GM21786 (cell line): ENCODE measurements at regions not wholly inside any gene's neighbourhood (a gene's known extent, or its start where the extent isn't known, plus 50 kb on each side); places are given as distances from the start of the nearest gene placed in this dataset.
"Not testable (repeated sequence)": the region's sequence is repeated elsewhere in the genome, so short reads cannot be mapped to it uniquely, and the experiment has no call there.

Experiments
- ATAC-seq: cut with Tn5 transposase; IDR thresholded peaks from one replicate; pipeline ENCODE4 v1.9.1; 2021; ENCODE audit not compliant: unreplicated experiment

DNA sequence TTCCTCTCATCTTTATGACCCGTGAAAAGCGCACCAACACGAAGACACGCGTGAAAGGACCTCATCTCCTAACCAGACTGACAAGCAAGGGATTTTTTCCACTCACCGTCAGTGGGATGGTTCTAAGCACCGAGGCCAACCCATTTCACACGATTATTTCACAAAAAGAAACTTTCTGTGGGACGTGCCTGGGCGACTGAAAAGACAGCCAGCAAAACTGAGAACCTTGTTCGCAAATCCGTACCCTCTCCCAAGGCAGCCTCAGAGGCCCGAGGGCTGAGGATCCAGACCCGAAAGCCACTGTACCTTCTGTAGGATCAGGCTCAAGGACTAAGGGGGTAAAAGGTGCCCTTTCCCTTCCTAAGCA, 84.9 kb upstream of the METTL9 start:
- ATAC-seq: not testable (repeated sequence)

DNA sequence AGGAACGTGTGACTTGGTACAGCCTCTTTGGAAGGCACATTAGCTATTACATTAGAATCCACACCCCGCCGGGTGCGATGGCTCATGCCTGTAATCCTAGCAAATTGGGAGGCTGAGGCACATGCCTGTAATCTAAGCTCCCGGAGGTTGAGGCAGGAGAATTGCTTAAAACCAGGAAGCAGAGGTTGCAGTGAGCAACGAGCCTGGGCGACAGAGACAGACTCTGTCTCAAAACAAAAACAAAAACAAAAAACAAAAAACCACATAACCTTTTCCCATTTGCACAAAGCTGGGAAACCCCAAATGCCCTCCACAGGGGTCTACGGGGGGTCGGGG, 82.7 kb upstream of the METTL9 start:
- not testable (repeated sequence) for ATAC-seq

DNA sequence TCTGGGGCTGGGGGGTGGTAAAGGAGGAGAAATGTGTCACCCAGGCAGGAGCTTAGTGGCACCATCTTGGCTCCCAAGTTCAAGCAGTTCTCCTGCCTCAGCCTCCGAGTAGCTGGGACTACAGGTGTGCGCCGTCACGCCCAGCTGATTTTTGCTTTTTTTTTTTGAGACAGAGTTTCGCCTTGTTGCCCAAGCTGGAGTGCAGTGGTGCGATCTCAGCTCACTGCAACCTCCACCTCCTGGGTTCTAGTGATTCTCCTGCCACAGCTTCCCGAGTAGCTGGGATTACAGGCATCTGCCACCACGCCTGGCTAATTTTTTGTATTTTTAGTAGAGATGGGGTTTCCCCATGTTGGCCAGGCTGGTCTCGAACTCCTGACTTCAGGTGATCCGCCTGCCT, 82.1 kb upstream of the METTL9 start:
- peak; percentile 18 for ATAC-seq

DNA sequence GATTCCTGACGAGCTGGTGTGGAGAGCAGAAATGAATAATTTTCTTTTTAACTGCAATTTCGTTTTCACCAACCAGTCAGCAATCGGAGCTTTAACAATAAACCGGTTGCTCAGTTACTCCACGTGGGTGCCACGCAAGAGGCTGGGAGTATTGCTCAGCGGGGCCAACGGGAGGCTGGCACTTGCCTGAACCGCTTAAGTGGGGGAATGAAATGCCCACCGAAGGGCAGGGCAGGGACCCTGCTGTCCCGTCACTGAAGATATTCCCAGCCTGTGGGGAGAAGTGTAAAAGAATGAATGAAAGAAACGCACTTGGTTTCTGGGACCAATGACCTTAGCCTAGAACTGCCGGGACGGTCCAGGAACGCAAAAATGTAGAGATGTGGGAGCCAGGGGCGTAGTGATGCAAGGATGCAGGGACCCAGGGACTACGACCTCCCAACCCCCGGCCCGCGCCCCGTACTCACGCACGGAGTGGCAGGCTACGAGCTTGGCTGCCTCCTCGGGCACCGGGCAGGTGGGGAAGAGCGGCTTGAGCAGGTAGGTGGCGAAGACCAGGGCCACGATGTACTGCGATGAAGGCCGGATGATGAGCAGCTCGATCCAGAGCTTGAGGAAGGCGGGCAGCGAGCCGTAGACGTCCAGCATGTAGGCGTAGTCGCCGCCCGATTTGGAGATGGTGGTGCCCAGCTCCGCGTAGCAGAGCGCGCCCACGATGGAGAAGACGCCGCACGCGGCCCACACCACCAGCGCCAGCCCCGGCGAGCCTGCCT, 79.8 kb upstream of the METTL9 start:
- ATAC-seq: not testable (repeated sequence)

DNA sequence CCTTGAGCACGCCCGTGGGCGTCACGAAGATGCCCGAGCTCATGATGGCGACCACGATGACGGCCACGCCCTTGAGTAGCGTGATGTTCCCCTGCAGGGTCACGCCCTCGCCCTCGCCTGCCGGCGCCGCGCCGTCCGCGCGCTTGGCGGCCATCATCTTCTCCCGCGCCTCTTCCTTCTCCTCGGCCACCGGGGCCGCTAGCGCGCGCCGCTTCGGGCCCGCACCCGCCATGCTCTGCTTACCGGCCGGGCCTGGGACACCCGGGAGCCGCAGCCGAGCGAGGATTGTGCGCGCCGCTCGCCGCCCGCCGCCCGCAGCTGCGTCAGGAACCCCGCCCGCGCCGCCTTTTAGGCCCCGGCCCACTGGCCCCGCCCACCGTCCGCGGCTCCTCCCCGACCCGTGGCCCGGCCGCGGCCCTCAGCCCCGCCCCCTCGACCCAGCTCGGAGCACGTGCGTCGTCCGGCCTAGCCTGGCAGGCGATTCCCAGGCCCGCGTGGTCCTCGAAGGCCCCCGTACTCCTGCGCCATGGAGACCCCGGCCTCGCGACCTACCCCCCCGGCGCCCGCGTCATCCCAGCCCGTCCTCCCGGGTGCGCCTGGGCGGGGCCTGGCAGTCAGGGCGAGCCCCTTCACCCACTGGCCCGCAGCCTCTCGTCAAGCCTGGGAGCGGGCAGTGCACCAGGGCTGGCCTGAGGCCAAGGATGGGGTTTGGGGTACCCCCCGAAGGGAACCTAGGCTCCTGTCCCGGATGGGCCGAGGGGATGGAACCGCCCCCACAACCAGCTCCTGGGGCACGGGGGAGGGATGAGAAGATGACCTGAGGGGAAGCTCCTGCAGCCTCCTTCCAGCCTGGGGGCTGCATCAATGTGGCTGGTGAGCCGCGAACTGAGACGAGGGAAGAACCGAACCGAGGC, 79.0 kb upstream of the METTL9 start:
- ATAC-seq: peak; percentile 44

DNA sequence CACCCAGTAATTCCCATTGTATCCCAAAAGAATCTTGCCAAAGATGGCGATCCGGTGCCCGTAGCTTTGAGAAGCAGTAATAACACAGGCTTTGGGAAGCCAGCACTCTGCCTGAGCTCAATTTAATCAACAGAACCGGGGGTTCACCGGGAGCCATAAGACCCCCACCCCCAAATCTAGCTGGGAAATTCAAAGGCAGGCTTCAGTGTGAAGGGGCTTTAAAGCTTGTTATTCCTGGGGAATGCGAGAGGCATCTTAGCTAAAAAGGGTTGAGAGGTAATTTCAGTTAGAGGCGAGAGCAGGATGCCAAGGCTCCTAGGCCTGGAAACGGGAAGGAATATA, 78.4 kb upstream of the METTL9 start:
- not testable (repeated sequence) for ATAC-seq

DNA sequence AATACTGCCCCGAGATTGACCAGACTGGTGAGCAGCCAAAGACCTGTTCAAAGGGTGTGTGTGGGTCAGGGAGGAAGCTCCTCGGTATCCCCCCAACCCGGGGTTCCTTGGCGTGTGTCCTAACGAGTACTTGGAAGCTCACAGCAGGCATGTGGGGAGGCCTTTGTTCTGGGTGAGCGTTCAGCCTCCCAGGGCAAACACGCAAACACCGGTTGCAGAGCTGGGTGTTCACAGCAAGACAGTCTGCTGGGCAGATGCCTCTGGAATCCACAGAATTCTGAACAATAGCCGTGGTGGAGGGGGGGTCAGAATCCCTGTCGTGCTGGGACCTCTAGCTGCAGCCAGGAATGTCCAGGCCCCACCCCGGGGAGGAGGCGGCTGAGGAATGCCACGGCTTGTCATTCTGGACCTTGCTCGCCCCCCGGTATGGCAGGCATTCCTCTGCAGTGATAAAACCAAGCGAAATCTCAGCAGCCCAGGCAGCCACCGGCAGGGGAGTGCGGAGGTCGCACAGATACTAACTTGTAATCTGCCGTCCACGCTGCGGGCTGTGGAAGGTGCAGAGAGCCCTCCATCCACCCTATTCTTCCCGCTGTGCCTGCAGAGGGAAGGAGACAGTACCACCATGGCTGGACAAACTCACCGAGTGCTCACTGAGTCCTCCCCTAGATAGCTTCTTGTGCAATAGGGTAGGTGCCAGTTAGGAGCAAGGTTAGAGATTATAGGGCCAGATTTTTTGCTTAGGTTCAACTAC, 77.8 kb upstream of the METTL9 start:
- ATAC-seq: not testable (repeated sequence)

DNA sequence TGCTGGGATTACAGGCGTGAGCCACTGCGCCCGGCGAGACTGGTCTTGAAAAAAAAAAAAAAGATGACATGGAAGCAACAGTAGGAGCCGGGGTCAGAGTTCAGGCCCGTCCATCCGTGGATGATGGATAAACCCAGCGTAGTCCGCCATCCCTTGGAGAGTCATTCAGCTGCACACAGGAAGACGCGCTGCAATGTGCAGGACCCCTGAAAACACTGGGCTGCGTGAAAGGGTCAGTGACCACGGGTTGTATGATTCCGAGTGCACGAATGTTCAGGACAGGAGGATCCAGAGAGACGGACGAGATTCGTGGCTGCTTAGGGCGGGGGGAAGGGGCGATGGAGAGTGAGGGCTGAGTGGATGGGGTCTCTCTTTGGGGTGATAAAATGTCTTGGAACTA, 76.5 kb upstream of the METTL9 start:
- not testable (repeated sequence) for ATAC-seq

DNA sequence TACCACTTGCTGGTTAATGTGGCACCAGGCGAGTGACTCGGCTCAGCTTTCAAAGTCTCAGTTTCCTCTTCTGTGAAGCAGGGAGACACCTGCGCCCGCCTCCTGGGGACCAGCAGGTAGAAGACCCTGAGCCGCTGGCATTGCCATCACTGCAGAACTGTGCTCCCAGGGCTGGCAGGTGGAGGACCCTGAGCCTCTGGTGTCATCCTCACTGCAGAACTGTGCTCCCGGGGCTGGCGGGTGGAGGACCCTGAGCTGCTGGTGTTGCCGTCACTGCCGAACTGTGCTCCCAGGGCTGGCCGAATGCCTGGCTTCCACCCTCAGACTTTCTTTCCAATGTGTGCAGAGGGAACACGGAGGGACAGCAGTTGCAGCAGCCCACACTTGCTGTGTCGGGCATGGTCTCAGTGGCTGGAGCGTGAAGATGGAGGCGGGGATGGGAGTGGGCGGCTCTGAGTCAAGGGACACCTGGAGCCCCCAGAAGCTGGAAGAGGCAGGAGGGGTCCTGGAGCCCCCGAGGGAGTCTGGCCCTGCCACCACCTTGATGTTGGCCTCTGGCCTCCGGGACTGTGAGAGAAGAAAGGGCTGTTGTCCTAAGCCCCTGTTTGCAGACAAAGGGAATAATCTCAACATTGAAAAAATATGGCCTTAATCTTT, 75.8 kb upstream of the METTL9 start:
- ATAC-seq: no peak

DNA sequence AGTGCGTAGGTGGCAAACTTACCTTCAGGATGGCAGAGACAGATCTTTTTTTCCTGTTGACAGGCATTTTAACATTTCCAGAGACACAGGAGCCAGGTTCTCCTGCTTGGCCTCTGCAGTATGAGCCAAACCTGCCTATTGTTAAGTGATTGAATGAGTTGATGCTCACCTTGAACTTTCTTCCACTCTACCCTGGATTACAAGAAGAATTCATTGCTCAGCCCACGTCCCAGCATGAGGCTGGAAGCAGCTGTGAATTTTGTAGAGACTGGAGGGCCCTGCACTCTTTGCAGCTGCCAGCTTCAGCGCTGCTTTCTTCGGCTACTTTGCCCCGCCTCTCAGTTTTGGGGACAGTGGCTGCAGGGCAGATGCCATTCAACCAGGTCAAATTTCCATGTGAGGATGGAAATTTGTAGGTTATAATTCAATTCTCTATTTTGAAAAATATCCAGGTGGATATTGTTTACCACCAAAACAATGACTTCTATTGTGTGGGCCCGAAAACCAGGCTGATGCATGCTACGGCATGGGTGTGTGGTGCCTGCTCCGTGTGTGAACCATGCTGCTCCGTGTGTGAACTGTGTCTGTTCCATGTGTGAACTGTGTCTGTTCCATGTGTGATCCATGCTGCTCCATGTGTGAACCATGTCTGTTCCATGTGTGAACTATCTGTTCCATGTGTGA, 75.2 kb upstream of the METTL9 start:
- no peak for ATAC-seq

DNA sequence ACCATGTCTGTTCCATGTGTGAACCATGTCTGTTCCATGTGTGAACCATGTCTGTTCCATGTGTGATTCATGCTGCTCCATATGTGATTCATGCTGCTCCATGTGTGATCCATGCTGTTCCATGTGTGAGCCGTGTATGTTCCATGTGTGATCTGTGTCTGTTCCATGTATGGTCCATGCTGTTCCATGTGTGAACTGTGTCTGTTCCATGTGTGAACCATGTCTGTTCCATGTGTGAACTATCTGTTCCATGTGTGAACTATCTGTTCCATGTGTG, 74.7 kb upstream of the METTL9 start:
- ATAC-seq: not testable (repeated sequence)

DNA sequence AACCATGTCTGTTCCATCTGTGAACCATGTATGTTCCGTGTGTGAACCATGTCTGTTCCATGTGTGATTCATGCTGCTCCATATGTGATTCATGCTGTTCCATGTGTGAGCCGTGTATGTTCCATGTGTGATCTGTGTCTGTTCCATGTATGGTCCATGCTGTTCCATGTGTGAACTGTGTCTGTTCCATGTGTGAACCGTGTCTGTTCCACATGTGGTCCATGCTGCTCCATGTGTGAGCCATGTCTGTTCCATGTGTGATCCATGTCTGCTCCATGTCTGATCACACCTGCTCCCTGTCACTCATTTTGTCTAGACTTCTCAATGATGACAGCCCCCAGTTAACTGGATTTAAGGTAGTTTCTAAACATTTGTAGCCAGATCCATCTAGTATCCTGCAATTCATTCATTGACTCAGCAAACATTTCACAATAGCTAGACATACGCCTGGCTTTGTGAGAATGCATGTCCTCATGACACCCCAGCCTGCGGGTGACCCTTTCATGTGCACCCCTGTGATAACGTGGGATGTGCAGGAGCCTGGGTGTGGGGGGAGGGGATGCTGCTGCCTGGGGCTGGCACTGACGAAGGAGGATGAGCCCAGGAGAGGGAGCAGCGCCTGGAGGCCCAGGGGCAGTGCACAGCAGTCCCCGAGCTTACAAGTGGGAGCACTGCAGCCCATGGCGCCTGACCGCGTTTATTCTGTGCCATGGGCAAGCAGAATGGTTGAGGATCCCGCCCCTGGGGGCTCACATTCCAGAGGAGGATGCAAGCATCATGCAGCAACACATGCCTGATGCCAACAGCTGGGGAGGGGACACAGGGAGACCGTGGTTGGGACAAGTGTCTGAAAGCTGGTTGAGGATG, 74.1 kb upstream of the METTL9 start:
- ATAC-seq: not testable (repeated sequence)

DNA sequence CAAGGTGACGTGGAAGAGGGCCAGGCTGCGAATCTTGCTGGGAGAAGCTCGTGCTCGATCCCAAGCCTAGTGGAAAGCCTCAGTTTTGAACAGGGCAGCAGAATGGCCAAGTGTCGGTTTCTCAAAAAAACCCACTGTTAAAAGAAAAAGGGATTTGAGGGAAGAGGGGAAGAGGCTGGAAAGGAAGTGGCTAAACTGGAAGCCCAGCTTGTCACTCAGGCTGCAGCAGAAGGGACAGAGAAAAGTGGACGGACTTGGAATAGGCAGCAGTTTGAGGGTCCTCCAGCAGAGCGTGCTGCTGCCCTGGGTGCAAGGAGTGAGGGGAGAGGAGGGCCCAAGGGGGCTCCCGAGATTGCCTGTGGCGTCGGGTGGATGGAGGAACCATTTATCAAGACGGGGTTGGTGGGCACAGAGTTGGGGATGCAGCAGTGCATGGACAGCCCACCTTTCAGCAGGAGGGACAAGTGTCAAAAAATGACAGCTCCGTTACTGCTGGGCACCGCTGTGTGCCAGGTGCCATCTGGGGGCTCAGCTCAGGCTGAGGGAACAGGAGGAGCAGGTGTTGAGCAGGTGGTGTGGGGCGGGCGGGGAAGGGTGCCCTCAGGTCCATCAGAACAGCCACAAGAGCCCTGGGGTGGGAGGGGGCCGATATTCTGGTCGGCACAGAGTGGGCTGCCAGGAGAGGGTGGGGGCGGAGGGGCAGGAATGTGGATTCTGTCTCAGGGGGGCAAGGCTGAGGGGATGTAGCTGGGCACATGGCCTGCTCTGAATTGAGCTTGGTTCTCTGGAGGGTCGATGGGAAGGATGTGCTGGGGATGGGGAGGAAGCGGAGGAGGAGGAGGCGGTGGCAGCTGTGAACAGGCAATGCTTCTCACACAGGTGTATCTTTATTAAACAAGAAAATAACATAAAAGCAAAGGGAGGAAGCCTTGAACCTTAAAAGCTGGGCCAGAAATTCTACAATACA, 73.1 kb upstream of the METTL9 start:
- not testable (repeated sequence) for ATAC-seq

DNA sequence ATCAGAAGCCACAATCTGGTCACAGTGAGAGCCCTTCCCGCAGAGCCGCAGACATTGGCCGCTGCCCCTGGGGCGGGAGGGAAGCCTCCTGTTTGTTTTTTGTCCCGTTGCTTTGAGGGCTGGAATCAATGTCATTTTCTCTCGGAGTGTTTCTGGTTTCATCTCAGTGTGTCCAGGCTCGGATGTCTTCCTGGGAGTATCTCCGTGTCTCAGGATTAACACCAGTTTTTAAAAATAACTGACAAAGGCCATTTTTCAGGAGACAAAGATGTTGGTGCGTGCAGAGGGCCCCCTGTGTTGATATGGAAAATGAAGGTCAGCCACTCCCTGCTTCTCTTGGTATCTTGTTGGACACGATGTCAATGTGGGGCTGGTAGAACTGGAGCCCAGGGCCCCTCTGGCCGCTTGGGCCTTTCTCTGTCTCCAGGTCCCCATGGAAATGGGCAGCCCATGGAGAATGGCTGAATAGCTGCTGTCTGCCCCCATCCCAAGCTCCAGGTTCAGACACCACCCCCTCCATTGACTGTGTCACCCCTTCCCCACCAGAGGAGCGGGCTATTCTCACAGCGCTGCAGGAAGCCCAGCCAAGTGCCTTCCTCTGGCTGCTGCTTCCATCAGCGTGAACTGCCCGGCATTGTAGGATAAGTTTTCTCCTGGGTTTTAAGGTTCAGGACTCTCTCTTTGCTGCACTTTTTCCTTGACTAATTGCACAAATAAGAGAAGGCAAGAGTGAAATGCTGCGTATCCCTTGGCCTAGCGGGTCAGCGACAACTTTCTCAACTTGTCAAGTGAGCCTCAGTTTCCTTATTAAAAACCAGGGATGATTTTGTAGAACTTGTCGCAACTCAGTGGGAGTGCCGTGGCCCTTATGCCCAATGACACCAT, 72.2 kb upstream of the METTL9 start:
- ATAC-seq: no peak

DNA sequence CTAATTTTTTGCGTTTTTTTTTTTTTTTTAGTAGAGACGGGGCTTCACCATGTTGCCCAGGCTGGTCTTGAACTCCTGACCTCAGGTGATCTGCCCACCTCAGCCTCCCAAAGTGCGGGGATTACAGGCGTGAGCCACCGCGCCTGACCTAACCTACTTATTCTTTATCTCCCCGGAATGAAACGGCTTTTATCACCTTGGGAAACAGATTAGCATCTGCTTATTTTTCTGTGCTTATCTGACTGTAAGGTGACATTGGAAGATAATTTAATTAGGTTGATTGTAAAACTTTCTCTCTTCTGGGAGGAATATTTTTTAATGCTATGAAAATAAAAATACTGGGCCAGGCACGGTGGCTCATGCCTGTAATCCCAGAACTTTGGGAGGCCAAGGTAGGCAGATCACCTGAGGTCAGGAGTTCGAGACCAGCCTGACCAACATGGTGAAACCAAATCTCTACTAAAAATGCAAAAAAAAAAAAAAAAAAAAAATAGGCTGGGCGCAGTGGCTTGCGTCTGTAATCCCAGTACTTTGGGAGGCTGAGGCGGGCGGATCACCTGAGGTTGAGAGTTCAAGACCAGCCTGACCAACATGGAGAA, 70.2 kb upstream of the METTL9 start:
- not testable (repeated sequence) for ATAC-seq

DNA sequence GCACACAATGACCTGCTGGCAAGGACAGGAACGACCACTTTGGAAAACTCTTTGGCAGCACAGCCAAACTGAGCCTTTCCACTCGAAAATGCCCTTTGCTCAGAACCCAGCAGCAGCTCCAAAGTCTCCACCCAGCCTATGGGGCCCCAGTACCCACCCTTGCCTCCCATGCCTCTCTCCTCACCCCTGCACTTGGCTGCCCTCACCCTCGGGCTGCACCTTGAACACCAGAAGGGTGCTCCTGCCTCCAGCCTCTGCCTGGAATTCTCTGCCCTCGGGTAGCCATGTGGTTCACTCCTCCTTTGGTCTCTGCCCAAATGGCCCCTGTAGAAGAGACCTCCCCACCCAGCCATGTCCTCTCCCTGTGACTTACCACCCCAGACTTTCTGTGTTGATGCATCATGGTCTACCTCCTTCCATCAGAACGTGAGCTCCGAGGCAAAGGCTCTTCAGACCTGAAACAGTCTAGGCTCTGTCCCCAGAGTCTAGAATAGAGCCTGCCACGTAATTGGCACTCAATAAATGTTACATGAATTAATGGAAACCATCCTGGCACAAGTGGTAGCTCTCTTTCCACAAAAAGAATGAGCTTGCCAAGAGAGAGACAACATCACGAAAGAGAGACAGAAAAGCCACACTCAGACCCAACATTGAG, 68.5 kb upstream of the METTL9 start:
- ATAC-seq: not testable (repeated sequence)

DNA sequence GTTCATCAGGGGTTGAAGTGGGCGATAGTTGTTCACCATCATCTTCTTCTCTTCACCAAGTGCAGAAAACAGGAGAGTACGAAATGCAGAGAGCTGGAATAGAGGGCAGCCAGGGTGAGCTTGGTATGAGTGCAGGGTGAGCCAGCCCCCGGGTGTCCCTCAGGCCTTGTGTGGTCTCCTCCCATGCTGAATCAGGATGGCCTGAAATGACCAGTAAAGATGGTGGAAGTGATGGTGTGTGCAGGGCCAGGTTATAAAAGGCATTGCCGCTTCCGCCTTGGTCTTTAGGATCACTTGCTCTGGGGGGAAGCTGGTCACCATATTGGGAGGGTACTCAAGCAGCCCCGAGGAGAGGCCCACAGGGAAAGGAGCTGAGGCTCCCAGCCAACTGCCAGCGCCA, 66.4 kb upstream of the METTL9 start:
- not testable (repeated sequence) for ATAC-seq
